ENCODE measurements at regions not wholly inside any gene's neighbourhood (a gene's known extent, or its start where the extent isn't known, plus 50 kb on each side); places are given as distances from the start of the nearest gene placed in this dataset.

GRCh38 chrX:38939067-38939466, 137.8 kb downstream of the MID1IP1 start:
- TF ChIP-seq CTCF (IDR thresholded peaks at IDR 0.05) = no peak
- Histone ChIP-seq H3K27me3 (ENCODE audit: low read depth) (no peaks in the 10 kb centered on the region), H3K4me1 (no peaks in the 10 kb centered on the region), H3K36me3 (no peaks in the 10 kb centered on the region), H3K9me3 (no peaks in the 10 kb centered on the region), H3K27ac (no peak overlapping the region), H3K4me3 (no peak overlapping the region)
- intact Hi-C loops (cut with DNase I) = no loop called here
- DNase-seq (no peak), ATAC-seq (peak in 1 of 2 donors; percentile 44)

GRCh38 chrX:38940547-38940946, 139.3 kb downstream of the MID1IP1 start:
- no peaks in the 10 kb centered on the region for H3K4me1 ChIP-seq
- DNase-seq (no peak), ATAC-seq (peak in 1 of 2 donors; percentile 47)
- no peaks in the 10 kb centered on the region for H3K9me3 ChIP-seq
- intact Hi-C loops (cut with DNase I) = no loop called here
- no peak overlapping the region for H3K27ac ChIP-seq
- no peaks in the 10 kb centered on the region for H3K36me3 ChIP-seq
- TF ChIP-seq CTCF (IDR thresholded peaks at IDR 0.05) = no peak
- H3K4me3 ChIP-seq = no peak overlapping the region
- H3K27me3 ChIP-seq (ENCODE audit: low read depth) = no peaks in the 10 kb centered on the region

GRCh38 chrX:38941675-38942074, 140.4 kb downstream of the MID1IP1 start:
- Histone ChIP-seq H3K36me3 (no peaks in the 10 kb centered on the region), H3K4me3 (no peak overlapping the region), H3K9me3 (no peaks in the 10 kb centered on the region), H3K27ac (no peak overlapping the region), H3K4me1 (no peaks in the 10 kb centered on the region), H3K27me3 (ENCODE audit: low read depth) (no peaks in the 10 kb centered on the region)
- ATAC-seq (no peak), DNase-seq (no peak)
- no peak for TF ChIP-seq CTCF (IDR thresholded peaks at IDR 0.05)
- intact Hi-C loops (cut with DNase I) = no loop called here

GRCh38 chrX:38943120-38943519, 141.9 kb downstream of the MID1IP1 start:
- no peak for TF ChIP-seq CTCF (IDR thresholded peaks at IDR 0.05)
- Histone ChIP-seq H3K4me1 (no peaks in the 10 kb centered on the region), H3K27me3 (ENCODE audit: low read depth) (no peaks in the 10 kb centered on the region), H3K36me3 (no peaks in the 10 kb centered on the region), H3K9me3 (no peaks in the 10 kb centered on the region), H3K27ac (no peak overlapping the region), H3K4me3 (no peak overlapping the region)
- intact Hi-C loops (cut with DNase I) = no loop called here
- no peak for DNase-seq
- ATAC-seq = no peak

- intact Hi-C loops (cut with DNase I) = no loop called here
- Histone ChIP-seq H3K4me3 (no peak overlapping the region), H3K36me3 (no peaks in the 10 kb centered on the region), H3K27ac (no peak overlapping the region), H3K4me1 (no peaks in the 10 kb centered on the region), H3K27me3 (ENCODE audit: low read depth) (no peaks in the 10 kb centered on the region), H3K9me3 (no peaks in the 10 kb centered on the region)
- no peak for ATAC-seq
- no peak for DNase-seq
- TF ChIP-seq CTCF (IDR thresholded peaks at IDR 0.05) = no peak
These were observed 146.8 kb downstream of the MID1IP1 start for GRCh38 chrX:38948046-38948445.

GRCh38 chrX:38954520-38954919, 153.3 kb downstream of the MID1IP1 start:
- intact Hi-C loops (cut with DNase I) = no loop called here
- Histone ChIP-seq H3K4me3 (no peak overlapping the region), H3K27me3 (ENCODE audit: low read depth) (no peaks in the 10 kb centered on the region), H3K9me3 (no peaks in the 10 kb centered on the region), H3K4me1 (no peaks in the 10 kb centered on the region), H3K27ac (no peak overlapping the region), H3K36me3 (no peaks in the 10 kb centered on the region)
- ATAC-seq = no peak
- DNase-seq = no peak
- TF ChIP-seq CTCF (IDR thresholded peaks at IDR 0.05) = no peak

Measured in lower lobe of right lung (tissue), 2 donors.